ENCODE measurements at regions not wholly inside any gene's neighbourhood (a gene's known extent, or its start where the extent isn't known, plus 50 kb on each side); places are given as distances from the start of the nearest gene placed in this dataset.

GRCh38 chr7:27299861-27300260 lies 57.3 kb downstream of the EVX1 start:
- no peak for DNase-seq

- DNase-seq = no peak
Measured at GRCh38 chr7:27300421-27300820, 57.8 kb downstream of the EVX1 start.

GRCh38 chr7:27302590-27302989 lies 60.0 kb downstream of the EVX1 start:
- DNase-seq = no peak

- no peak for DNase-seq
Measured at GRCh38 chr7:27303026-27303425, 60.4 kb downstream of the EVX1 start.

GRCh38 chr7:27305854-27306253 lies 63.3 kb downstream of the EVX1 start:
- DNase-seq = no peak

- no peak for DNase-seq
Measured at GRCh38 chr7:27312820-27313219, 70.2 kb downstream of the EVX1 start.

DNA sequence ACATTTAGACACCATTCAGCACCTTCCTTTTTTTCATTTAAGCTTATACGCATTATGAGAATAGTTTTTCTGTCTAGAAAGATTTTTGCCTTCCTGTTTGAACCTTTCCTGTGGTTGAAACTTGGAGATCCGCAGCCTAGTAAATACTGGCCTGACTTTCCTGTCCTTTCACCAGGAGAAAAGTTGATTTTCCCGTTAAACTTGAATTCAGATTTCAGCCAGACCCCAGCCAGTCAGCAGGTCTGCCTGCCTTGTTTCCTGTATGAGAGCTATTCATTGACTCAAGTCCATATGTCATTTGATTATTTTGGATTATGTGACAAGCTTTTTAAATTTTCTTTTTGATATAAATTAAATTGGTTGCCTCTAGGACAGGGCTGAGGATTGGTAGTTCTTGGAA lies 71.5 kb downstream of the EVX1 start:
- no peak for DNase-seq

- no peak for DNase-seq
Measured at GRCh38 chr7:27315066-27315465, 72.5 kb downstream of the EVX1 start.

GRCh38 chr7:27316311-27316710 lies 73.7 kb downstream of the EVX1 start:
- no peak for DNase-seq

DNA sequence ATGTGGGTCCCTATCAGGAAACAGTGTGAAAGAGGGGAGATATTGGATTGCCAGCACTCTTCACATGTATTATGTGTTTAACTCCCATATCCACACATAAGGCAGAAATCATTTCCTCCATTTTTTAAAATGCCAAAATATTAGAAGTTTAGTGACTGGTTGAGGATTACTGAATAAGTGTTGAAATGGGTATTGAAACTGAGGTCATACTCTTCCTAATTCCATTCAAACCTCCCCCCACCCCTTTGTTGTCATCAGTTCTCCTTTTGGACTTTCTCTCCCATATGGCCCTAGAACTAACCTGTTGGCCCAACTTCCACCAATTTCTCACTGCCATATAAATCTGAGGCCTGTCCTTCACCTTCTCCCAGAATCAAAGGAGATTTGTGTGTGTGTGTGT lies 81.6 kb downstream of the EVX1 start:
- no peak for DNase-seq

GRCh38 chr7:27329909-27330308 lies 87.3 kb downstream of the EVX1 start:
- no peak for DNase-seq

DNA sequence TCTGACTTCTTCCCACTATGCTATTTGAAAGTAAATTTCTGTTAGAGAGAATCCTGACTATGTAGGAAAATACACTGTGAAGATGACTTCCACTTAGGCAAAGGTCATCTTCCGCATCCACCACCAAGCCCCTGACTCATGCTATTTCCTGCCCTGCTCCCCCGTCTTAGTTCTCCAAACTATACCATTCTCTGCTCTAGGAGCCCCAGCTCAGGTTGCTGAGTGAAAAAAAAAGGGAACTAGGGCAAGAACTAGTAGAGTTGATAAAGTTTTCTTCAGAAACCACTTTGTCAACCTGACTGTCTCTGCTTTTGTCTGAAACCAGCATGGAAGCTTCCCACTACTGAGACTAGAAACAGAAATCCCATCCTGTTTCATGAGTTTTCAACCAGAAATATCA lies 96.9 kb downstream of the EVX1 start:
- DNase-seq = no peak

DNA sequence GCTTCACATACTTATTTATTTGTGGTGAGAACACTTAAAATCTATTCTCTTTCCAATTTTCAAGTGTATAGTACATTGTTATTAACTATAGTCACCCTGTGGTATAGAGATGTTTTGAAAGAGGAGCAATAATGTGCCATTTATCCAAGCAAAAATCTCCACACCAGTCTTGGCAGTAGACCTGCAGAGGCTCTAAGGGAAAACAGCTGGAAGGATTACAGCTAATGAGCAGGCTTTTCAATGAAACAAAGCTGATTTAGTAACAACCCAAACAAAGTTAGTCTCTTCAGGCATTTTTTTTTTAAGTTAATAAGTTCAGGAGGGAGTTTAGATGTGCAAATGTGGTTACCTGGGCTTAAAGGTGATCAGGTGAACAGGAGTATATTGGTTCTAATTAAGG lies 101.9 kb downstream of the EVX1 start:
- no peak for DNase-seq

DNA sequence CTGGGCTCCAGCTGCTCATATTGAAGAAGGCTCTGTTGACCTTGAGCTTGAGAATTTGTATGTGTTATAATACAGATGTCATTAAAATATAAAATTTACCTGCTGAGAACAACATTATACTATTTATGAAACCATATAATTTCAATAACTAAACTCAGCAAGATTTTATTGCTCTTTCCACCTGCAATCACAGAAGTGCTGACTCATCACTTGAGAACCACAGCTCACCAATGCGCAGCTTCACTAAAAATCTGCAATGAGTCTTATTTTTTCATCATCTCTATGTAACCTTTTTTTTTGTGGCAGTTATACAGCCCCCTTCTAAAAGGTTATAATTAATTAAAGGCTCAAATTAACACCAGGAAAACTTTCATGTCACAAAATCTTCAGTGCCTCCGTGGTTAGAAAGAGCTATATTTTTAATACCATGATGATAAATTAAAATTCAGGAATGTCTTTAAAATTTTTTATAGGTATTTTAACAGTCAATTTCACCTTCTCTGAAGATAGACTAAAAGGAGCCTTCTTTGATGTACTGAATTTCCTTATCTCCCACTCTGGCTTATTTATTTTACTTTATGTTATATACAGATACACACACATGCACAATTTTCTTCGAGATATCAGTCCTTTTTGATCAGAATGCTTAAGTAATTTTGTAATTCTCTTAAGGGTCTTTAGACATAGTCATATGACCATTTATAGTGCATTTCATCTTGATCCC lies 102.7 kb downstream of the EVX1 start:
- no peak for DNase-seq

GRCh38 chr7:27345997-27346396 lies 103.4 kb downstream of the EVX1 start:
- no peak for DNase-seq

- peak; percentile 76 for DNase-seq
Measured at GRCh38 chr7:27346531-27347275, 104.1 kb downstream of the EVX1 start.

DNA sequence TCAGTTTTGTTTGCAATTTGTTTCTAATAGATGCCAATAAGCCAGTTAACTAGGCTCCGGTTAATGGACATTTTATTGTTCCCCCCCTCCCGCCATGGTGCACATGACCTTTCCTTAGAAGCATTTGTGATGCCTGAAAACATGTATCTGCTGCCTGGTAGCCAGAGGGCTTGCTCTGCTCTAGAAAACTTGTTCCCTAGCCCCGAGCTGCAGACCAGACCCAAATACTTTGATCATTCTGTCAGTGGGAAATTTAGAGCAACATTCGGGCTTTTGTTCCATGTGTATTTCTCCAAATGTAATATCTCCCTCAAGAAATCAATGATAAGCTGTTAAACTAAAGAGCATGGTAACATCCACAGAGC lies 104.7 kb downstream of the EVX1 start:
- no peak for DNase-seq

GRCh38 chr7:27349621-27350020 lies 107.0 kb downstream of the EVX1 start:
- no peak for DNase-seq

- no peak for DNase-seq
Measured at GRCh38 chr7:27351137-27351536, 108.5 kb downstream of the EVX1 start.

- DNase-seq = no peak
Measured at GRCh38 chr7:27351786-27352185, 109.2 kb downstream of the EVX1 start.

DNA sequence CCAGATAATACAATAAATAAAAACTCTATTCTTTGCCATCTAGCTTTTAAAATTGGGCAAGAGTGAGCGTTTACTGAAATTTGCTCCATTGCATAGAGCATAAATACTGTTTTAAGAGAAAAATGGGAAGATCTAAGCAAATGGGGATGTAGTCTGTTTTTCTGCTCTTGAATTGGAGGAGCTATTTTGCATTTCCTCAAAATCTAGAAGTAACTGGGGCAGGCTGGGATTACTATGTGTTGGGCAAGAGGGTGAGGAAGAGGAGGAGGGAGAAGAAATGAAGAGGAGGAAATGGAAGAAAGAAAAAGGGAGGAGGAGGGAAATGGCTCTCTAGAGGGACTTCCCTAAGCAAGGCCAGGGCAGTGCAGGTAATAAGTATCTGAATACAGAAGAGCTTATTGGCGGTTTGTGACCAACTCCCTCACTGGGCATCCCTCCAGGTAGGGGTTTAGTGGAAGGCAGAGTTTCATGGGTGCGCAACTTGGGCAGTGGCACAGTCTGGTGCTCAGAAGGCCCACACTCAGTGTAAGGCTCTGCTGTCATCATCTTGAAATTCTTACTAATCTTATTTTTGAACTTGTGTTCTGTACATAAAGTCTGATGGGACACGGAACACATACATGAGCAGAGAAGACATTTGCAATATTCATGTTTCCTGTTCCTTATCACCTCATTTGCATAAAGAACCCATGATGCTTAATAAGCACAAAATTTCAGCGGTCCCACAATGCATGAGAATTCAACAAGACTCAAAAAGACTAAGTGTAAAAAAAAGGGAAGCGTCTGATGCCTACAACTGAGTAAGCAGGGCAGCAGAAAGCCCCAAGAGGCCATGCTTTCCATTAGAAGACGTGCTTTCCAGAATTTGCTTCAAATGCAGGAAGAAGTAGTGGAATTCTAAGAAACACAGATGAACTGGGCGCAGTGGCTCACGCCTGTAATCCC lies 116.9 kb downstream of the EVX1 start:
- DNase-seq = no peak

- no peak for DNase-seq
Measured at GRCh38 chr7:27361522-27361921, 118.9 kb downstream of the EVX1 start.

- DNase-seq = no peak
Measured at GRCh38 chr7:27362026-27362425, 119.4 kb downstream of the EVX1 start.

GRCh38 chr7:27364344-27364758 lies 121.7 kb downstream of the EVX1 start:
- peak; percentile 5 for DNase-seq

Measured in T1000 (cell line).